HL-60 (cell line): ENCODE measurements at regions not wholly inside any gene's neighbourhood (a gene's known extent, or its start where the extent isn't known, plus 50 kb on each side); places are given as distances from the start of the nearest gene placed in this dataset.

Experiments
- CTCF ChIP-seq: IDR thresholded peaks from one replicate; pipeline ENCODE4 v1.5.1; 2011; ENCODE audit warnings: low read length, control low read depth, inconsistent platforms; ENCODE audit not compliant: insufficient read depth
- GABPA ChIP-seq: IDR thresholded peaks from 2 replicates; pipeline ENCODE4 v1.6.1; 2012; ENCODE audit warnings: low read depth
- SPI1 ChIP-seq: IDR thresholded peaks from 2 replicates; pipeline ENCODE4 v1.6.1; 2012; ENCODE audit warnings: low read depth, mild to moderate bottlenecking, borderline replicate concordance

GRCh38 chr22:34738661-34739400 is 327.1 kb upstream of the ISX start:
- TF ChIP-seq CTCF: no peak
- no peak for TF ChIP-seq GABPA
- TF ChIP-seq SPI1: no peak
